GM13976 (cell line): ENCODE measurements at regions not wholly inside any gene's neighbourhood (a gene's known extent, or its start where the extent isn't known, plus 50 kb on each side); places are given as distances from the start of the nearest gene placed in this dataset.

Experiments used
- DNase-seq: peaks from one replicate; pipeline ENCODE4 v3.0.0; 2012; ENCODE audit warnings: low spot score
- CTCF ChIP-seq: IDR thresholded peaks from 2 replicates; pipeline ENCODE4 v1.5.1; 2012; ENCODE audit warnings: borderline replicate concordance, mild to moderate bottlenecking; ENCODE audit not compliant: insufficient read depth; ENCODE audit errors: extremely low read depth, missing control alignments, control extremely low read depth
- in situ Hi-C: fragments of 300-500 bp; cut with MboI; formaldehyde crosslinking; loops from one replicate; pipeline ENCODE4 v1.12.0; 2022; ENCODE audit warnings: low sequenced_read_pairs, mixed read lengths, inconsistent platforms; ENCODE audit not compliant: unreplicated experiment

GRCh38 chr9:115972362-115972761, 181.2 kb upstream of the PAPPA start:
- TF ChIP-seq CTCF = no peak
- in situ Hi-C loops = no loop called here
- DNase-seq = no peak

- in situ Hi-C loops = no loop called here
- no peak for TF ChIP-seq CTCF
- no peak for DNase-seq
Measured at GRCh38 chr9:115972843-115973595, 180.6 kb upstream of the PAPPA start.

- no peak for TF ChIP-seq CTCF
- in situ Hi-C loops = no loop called here
- DNase-seq = no peak
Measured at GRCh38 chr9:115976781-115977180, 176.8 kb upstream of the PAPPA start.

- no peak for DNase-seq
- in situ Hi-C loops = no loop called here
- no peak for TF ChIP-seq CTCF
Measured at GRCh38 chr9:115978091-115978490, 175.5 kb upstream of the PAPPA start.

GRCh38 chr9:115978659-115979096, 174.9 kb upstream of the PAPPA start:
- in situ Hi-C loops = no loop called here
- TF ChIP-seq CTCF = no peak
- no peak for DNase-seq

GRCh38 chr9:115980054-115980453, 173.5 kb upstream of the PAPPA start:
- TF ChIP-seq CTCF = no peak
- in situ Hi-C loops = no loop called here
- DNase-seq = no peak
